ENCODE measurements at regions not wholly inside any gene's neighbourhood (a gene's known extent, or its start where the extent isn't known, plus 50 kb on each side); places are given as distances from the start of the nearest gene placed in this dataset.

DNA sequence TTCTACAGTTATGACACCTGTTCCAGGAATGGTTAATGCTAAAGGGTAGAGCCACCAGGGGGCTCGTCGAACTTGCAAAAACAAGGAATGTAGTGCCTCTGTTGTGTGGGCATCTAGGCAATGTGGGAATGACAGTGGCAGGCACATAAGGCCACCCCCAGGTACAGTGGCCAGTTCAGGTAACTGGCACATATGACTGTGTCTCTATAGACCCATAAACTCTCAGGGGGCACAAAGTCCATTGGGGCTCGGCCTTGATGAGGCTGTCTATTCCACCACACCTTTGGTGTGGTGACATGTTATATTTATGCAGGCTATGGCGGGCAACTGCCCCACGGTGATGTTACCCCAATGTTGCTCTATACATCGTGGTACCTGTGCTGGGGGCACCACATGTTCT, 59.6 kb upstream of the FAM120A start:
- TF ChIP-seq, protein P1, sequence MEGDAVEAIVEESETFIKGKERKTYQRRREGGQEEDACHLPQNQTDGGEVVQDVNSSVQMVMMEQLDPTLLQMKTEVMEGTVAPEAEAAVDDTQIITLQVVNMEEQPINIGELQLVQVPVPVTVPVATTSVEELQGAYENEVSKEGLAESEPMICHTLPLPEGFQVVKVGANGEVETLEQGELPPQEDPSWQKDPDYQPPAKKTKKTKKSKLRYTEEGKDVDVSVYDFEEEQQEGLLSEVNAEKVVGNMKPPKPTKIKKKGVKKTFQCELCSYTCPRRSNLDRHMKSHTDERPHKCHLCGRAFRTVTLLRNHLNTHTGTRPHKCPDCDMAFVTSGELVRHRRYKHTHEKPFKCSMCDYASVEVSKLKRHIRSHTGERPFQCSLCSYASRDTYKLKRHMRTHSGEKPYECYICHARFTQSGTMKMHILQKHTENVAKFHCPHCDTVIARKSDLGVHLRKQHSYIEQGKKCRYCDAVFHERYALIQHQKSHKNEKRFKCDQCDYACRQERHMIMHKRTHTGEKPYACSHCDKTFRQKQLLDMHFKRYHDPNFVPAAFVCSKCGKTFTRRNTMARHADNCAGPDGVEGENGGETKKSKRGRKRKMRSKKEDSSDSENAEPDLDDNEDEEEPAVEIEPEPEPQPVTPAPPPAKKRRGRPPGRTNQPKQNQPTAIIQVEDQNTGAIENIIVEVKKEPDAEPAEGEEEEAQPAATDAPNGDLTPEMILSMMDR (IDR thresholded peaks at IDR 0.05): no peak
- TF ChIP-seq POLR2A (IDR thresholded peaks at IDR 0.05): no peak
